ENCODE measurements at regions not wholly inside any gene's neighbourhood (a gene's known extent, or its start where the extent isn't known, plus 50 kb on each side); places are given as distances from the start of the nearest gene placed in this dataset.
"Not testable (repeated sequence)": the region's sequence is repeated elsewhere in the genome, so short reads cannot be mapped to it uniquely, and the experiment has no call there.

DNA sequence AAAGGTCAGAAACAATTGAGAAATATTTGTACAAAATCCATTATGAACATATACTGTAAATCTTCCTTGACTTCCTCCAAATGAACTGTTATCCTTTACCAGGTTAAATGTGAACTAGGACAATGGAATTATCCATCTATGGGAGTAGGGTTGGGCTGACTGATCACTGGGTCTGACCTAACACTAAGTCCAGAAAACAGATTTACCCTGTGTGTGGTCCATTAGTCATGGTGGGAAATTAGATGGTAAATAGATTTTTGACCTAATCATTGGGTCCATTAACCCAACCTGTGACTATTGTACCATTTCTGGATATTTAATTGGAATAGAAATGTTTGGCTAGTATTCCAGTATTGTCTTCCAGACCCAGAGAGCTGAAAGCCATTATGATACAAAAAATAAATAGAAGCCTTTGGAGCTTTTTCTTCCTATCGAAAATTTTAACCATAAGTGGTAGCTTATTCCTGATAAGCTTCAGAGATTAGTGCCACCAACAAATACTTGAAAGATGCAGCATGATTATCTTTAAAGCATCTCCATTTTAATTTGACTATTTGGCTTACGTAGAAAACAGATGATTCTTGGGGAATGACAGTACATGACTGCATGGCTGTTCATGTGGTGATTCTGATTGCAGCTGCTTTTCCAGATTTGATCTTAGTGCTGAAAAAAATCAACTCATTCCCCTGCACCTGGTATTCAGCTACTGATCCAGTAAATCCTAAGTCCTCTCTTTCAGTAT is 703.2 kb upstream of the FSHR start:
- 83 to 90% methylated on average over 2 of the region's 2 CpGs for whole genome bisulfite sequencing, 2 donors
- Histone ChIP-seq H3K4me3 (replicated peaks in 1 of 3) (no peak overlapping the region), H3K36me3 (no peaks in the 10 kb centered on the region), H3K27ac (no peak overlapping the region), H3K9me3 (no peaks in the 10 kb centered on the region), H3K27me3 (no peaks in the 10 kb centered on the region), H3K4me1 (no peaks in the 10 kb centered on the region)
- intact Hi-C loops (cut with DNase I), result no loop called here
- TF ChIP-seq POLR2A (IDR thresholded peaks at IDR 0.05), result no peak
- TF ChIP-seq, protein P1, sequence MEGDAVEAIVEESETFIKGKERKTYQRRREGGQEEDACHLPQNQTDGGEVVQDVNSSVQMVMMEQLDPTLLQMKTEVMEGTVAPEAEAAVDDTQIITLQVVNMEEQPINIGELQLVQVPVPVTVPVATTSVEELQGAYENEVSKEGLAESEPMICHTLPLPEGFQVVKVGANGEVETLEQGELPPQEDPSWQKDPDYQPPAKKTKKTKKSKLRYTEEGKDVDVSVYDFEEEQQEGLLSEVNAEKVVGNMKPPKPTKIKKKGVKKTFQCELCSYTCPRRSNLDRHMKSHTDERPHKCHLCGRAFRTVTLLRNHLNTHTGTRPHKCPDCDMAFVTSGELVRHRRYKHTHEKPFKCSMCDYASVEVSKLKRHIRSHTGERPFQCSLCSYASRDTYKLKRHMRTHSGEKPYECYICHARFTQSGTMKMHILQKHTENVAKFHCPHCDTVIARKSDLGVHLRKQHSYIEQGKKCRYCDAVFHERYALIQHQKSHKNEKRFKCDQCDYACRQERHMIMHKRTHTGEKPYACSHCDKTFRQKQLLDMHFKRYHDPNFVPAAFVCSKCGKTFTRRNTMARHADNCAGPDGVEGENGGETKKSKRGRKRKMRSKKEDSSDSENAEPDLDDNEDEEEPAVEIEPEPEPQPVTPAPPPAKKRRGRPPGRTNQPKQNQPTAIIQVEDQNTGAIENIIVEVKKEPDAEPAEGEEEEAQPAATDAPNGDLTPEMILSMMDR (IDR thresholded peaks at IDR 0.05), result no peak
- no peak for DNase-seq

- Histone ChIP-seq H3K36me3 (no peaks in the 10 kb centered on the region), H3K27ac (no peak overlapping the region), H3K27me3 (no peaks in the 10 kb centered on the region), H3K9me3 (no peaks in the 10 kb centered on the region), H3K4me3 (replicated peaks in 1 of 3) (no peak overlapping the region), H3K4me1 (no peaks in the 10 kb centered on the region)
- no peak for DNase-seq
- TF ChIP-seq, protein P1 (IDR thresholded peaks at IDR 0.05), result no peak
- no peak for TF ChIP-seq POLR2A (IDR thresholded peaks at IDR 0.05)
- WGBS, 2 donors, result 78 to 80% methylated on average over 4 of the region's 4 CpGs
- intact Hi-C loops (cut with DNase I), result no loop called here
Observed at GRCh38 chr2:49845671-49846070, 691.4 kb upstream of the FSHR start.

- Histone ChIP-seq H3K27ac (no peak overlapping the region), H3K27me3 (no peaks in the 10 kb centered on the region), H3K4me3 (replicated peaks in 1 of 3) (no peak overlapping the region), H3K36me3 (no peaks in the 10 kb centered on the region), H3K9me3 (no peaks in the 10 kb centered on the region), H3K4me1 (no peaks in the 10 kb centered on the region)
- no peak for DNase-seq
- TF ChIP-seq POLR2A (IDR thresholded peaks at IDR 0.05), result no peak
- TF ChIP-seq, protein P1 (IDR thresholded peaks at IDR 0.05), result no peak
- intact Hi-C loops (cut with DNase I), result no loop called here
Observed at GRCh38 chr2:49845021-49845420, 690.7 kb upstream of the FSHR start.

DNA sequence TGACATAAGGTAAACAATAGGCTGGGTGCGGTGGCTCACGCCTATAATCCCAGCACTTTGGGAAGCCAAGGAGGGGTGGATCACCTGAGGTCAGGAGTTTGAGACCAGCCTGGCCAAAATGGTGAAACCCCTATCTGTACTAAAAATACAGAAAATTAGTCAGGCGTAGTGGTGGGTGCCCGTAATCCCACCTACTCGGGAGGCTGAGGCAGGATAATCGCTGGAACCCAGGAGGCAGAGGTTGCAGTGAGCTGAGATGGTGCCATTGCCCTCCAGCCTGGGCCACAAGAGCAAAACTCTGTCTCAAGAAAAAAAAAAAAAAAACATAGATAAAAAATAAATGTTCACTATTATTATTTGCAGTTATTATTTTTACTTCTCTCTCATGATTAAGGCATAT is 689.8 kb upstream of the FSHR start:
- 96% methylated on average over 6 of the region's 6 CpGs for WGBS, 2 donors
- H3K27me3 ChIP-seq; H3K4me3 ChIP-seq (replicated peaks in 1 of 3); DNase-seq; H3K9me3 ChIP-seq; H3K36me3 ChIP-seq; intact Hi-C loops (cut with DNase I); H3K27ac ChIP-seq; H3K4me1 ChIP-seq: not testable (repeated sequence)

DNA sequence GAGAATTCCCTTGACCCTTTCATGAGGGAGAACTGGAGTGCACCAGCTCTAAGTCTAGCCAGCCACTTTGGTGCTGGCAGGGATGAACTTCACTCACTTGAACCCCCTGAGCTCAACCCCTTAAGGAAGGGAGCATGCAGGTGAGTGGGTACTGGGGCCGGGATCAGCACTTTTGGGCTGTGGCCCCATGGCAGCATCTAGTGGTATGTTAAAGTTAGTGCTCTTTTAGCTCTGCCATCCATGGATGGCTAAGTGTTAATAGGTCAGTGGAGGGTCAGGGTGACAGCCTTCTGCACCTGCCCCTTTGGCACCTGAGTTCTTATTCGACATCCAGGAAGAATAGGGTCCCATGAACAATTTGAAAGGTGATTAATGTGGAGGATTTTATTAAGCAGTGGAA is 689.0 kb upstream of the FSHR start:
- WGBS, 2 donors, result 71 to 83% methylated on average over 2 of the region's 2 CpGs
- Histone ChIP-seq H3K27me3 (no peaks in the 10 kb centered on the region), H3K9me3 (no peaks in the 10 kb centered on the region), H3K4me1 (no peaks in the 10 kb centered on the region), H3K27ac (no peak overlapping the region), H3K36me3 (no peaks in the 10 kb centered on the region), H3K4me3 (replicated peaks in 1 of 3) (no peak overlapping the region)
- DNase-seq, result no peak
- intact Hi-C loops (cut with DNase I), result no loop called here
- TF ChIP-seq, protein P1 (IDR thresholded peaks at IDR 0.05), result no peak
- no peak for TF ChIP-seq POLR2A (IDR thresholded peaks at IDR 0.05)

Data from thyroid gland (tissue), 4 donors.